Neural progenitor cell (in vitro differentiated cells): ENCODE measurements at regions not wholly inside any gene's neighbourhood (a gene's known extent, or its start where the extent isn't known, plus 50 kb on each side); places are given as distances from the start of the nearest gene placed in this dataset.
"Not testable (repeated sequence)": the region's sequence is repeated elsewhere in the genome, so short reads cannot be mapped to it uniquely, and the experiment has no call there.

Source experiments
- DNase-seq: peaks from one replicate; pipeline ENCODE4 v3.0.0-alpha.2; 2016; ENCODE audit warnings: low spot score
- H2AFZ ChIP-seq: fragments of 200-600 bp; sonication (generic); replicated peaks from 2 replicates; pipeline ENCODE4 v1.6.1; 2016; ENCODE audit warnings: antibody characterized with exemption
- H3F3A ChIP-seq: fragments of 200-600 bp; sonication (generic); 2 replicates; pipeline ENCODE4 v1.6.1; 2016; ENCODE audit warnings: antibody characterized with exemption, low read depth
- H3K27ac ChIP-seq: fragments of 200-600 bp; sonication (generic); 2 replicates; pipeline ENCODE4 v1.5.1; 2016; ENCODE audit warnings: mild to moderate bottlenecking
- H3K27me3 ChIP-seq: fragments of 200-600 bp; sonication (generic); 2 replicates; pipeline ENCODE4 v1.6.1; 2016; ENCODE audit warnings: mild to moderate bottlenecking, moderate library complexity
- H3K36me3 ChIP-seq: fragments of 200-600 bp; sonication (generic); 2 replicates; pipeline ENCODE4 v1.5.1; 2016
- H3K4me1 ChIP-seq: fragments of 200-600 bp; sonication (generic); 2 replicates; pipeline ENCODE4 v1.6.1; 2016; ENCODE audit warnings: mixed run types
- H3K4me2 ChIP-seq: fragments of 200-600 bp; sonication (generic); 2 replicates; pipeline ENCODE4 v1.6.1; 2016
- H3K4me3 ChIP-seq: fragments of 200-600 bp; sonication (generic); 2 replicates; pipeline ENCODE4 v1.5.1; 2016
- H3K79me2 ChIP-seq: fragments of 200-600 bp; sonication (generic); 2 replicates; pipeline ENCODE4 v1.6.1; 2016; ENCODE audit warnings: low read depth
- H3K9ac ChIP-seq: fragments of 200-600 bp; sonication (generic); 2 replicates; pipeline ENCODE4 v1.6.1; 2016
- H3K9me3 ChIP-seq: fragments of 200-600 bp; sonication (generic); 2 replicates; pipeline ENCODE4 v1.5.1; 2016; ENCODE audit warnings: low read depth
- H4K20me1 ChIP-seq: fragments of 200-600 bp; sonication (generic); 2 replicates; pipeline ENCODE4 v1.6.1; 2016; ENCODE audit warnings: low read depth
- H3K27ac Mint-ChIP-seq: 3 replicates; pipeline ENCODE4 v1.8.0; 2021; ENCODE audit warnings: mixed read lengths
- H3K27me3 Mint-ChIP-seq: 2 replicates; pipeline ENCODE4 v1.8.0; 2022; ENCODE audit warnings: low read depth, mild to moderate bottlenecking, inconsistent platforms, moderate library complexity, mixed read lengths; ENCODE audit not compliant: insufficient read depth
- H3K36me3 Mint-ChIP-seq: 3 replicates; pipeline ENCODE4 v1.8.0; 2021; ENCODE audit warnings: mixed read lengths
- H3K4me1 Mint-ChIP-seq: 3 replicates; pipeline ENCODE4 v1.8.0; 2021; ENCODE audit warnings: mixed read lengths
- H3K4me3 Mint-ChIP-seq: 3 replicates; pipeline ENCODE4 v1.8.0; 2021; ENCODE audit warnings: mild to moderate bottlenecking, moderate library complexity, mixed read lengths
- H3K9me3 Mint-ChIP-seq: 3 replicates; pipeline ENCODE4 v1.8.0; 2020; ENCODE audit warnings: mixed read lengths
- CTCF ChIP-seq: fragments of 200-600 bp; sonication (generic); IDR thresholded peaks from 2 replicates; pipeline ENCODE4 v1.5.1; 2017; ENCODE audit warnings: antibody characterized with exemption, mild to moderate bottlenecking
- EZH2 ChIP-seq: fragments of 200-600 bp; sonication (generic); IDR thresholded peaks from 2 replicates; pipeline ENCODE4 v1.6.1; 2017; ENCODE audit warnings: antibody characterized with exemption, mild to moderate bottlenecking, moderate library complexity
- EZH2phosphoT487 ChIP-seq: fragments of 200-600 bp; sonication (generic); IDR thresholded peaks from 2 replicates; pipeline ENCODE4 v1.6.1; 2017; ENCODE audit warnings: antibody characterized with exemption

- H3K9ac ChIP-seq, result no peak overlapping the region
- no peak overlapping the region for H3K4me3 ChIP-seq
- Mint-ChIP-seq H3K27me3 (peaks cover 2% of the 10 kb centered on the region), H3K36me3 (no peaks in the 10 kb centered on the region), H3K4me1 (peaks cover 29% of the 10 kb centered on the region), H3K4me3 (no peak overlapping the region), H3K9me3 (no peaks in the 10 kb centered on the region), H3K27ac (no peak overlapping the region)
- H3F3A ChIP-seq, result peaks cover 9% of the 10 kb centered on the region
- H4K20me1 ChIP-seq, result no peaks in the 10 kb centered on the region
- H3K27me3 ChIP-seq, result no peaks in the 10 kb centered on the region
- H3K36me3 ChIP-seq, result no peaks in the 10 kb centered on the region
- H3K4me2 ChIP-seq, result no peak overlapping the region
- DNase-seq, result no peak
- no peak for TF ChIP-seq EZH2
- no peak for TF ChIP-seq CTCF
- TF ChIP-seq EZH2phosphoT487, result no peak
- H2AFZ ChIP-seq, result no peak overlapping the region
- H3K27ac ChIP-seq, result no peak overlapping the region
- H3K9me3 ChIP-seq, result no peaks in the 10 kb centered on the region
- H3K79me2 ChIP-seq, result no peaks in the 10 kb centered on the region
- peaks cover 28% of the 10 kb centered on the region for H3K4me1 ChIP-seq
Observed at GRCh38 chr4:38534344-38535045, 129.5 kb upstream of the KLF3 start.

- DNase-seq, H3K27ac ChIP-seq, H3K36me3 ChIP-seq, H3K9me3 ChIP-seq, H3K36me3 Mint-ChIP-seq, H3K4me2 ChIP-seq, H3F3A ChIP-seq, H3K4me3 ChIP-seq, H3K27ac Mint-ChIP-seq, H3K4me3 Mint-ChIP-seq, H3K79me2 ChIP-seq, H3K9me3 Mint-ChIP-seq, H3K9ac ChIP-seq, H2AFZ ChIP-seq, H4K20me1 ChIP-seq, H3K27me3 Mint-ChIP-seq, H3K27me3 ChIP-seq: not testable (repeated sequence)
- H3K4me1 ChIP-seq, result peaks cover 28% of the 10 kb centered on the region
- peaks cover 25% of the 10 kb centered on the region for H3K4me1 Mint-ChIP-seq
Observed at GRCh38 chr4:38535071-38535470, 128.9 kb upstream of the KLF3 start.

- Histone ChIP-seq H3K36me3 (no peaks in the 10 kb centered on the region), H3K9me3 (no peaks in the 10 kb centered on the region), H2AFZ (no peak overlapping the region), H3K4me1 (peaks cover 28% of the 10 kb centered on the region), H3K27ac (no peak overlapping the region), H3F3A (peaks cover 9% of the 10 kb centered on the region), H3K4me3 (no peak overlapping the region), H3K9ac (no peak overlapping the region), H3K4me2 (no peak overlapping the region), H3K27me3 (no peaks in the 10 kb centered on the region), H3K79me2 (no peaks in the 10 kb centered on the region), H4K20me1 (no peaks in the 10 kb centered on the region)
- DNase-seq, result no peak
- Mint-ChIP-seq H3K27ac (no peak overlapping the region), H3K27me3 (peaks cover 2% of the 10 kb centered on the region), H3K36me3 (no peaks in the 10 kb centered on the region), H3K4me1 (peaks cover 26% of the 10 kb centered on the region), H3K4me3 (no peak overlapping the region), H3K9me3 (no peaks in the 10 kb centered on the region)
- TF ChIP-seq EZH2, result no peak
- no peak for TF ChIP-seq CTCF
- TF ChIP-seq EZH2phosphoT487, result no peak
Observed at GRCh38 chr4:38535717-38536116, 128.3 kb upstream of the KLF3 start.

GRCh38 chr4:38536716-38537115 is 127.3 kb upstream of the KLF3 start:
- no peak overlapping the region for H3K4me2 ChIP-seq
- H3K9me3 Mint-ChIP-seq, result no peaks in the 10 kb centered on the region
- TF ChIP-seq CTCF, result no peak
- TF ChIP-seq EZH2, result no peak
- no peak for TF ChIP-seq EZH2phosphoT487
- no peak for DNase-seq
- H3K36me3 Mint-ChIP-seq, result no peaks in the 10 kb centered on the region
- H3K27ac Mint-ChIP-seq, result peak overlapping the region; percentile 52
- H3K27ac ChIP-seq, result no peak overlapping the region
- no peaks in the 10 kb centered on the region for H4K20me1 ChIP-seq
- no peaks in the 10 kb centered on the region for H3K27me3 ChIP-seq
- no peak overlapping the region for H3K4me3 Mint-ChIP-seq
- no peaks in the 10 kb centered on the region for H3K9me3 ChIP-seq
- H3K4me1 ChIP-seq, result peaks cover 19% of the 10 kb centered on the region
- H3K9ac ChIP-seq, result no peak overlapping the region
- no peaks in the 10 kb centered on the region for H3K79me2 ChIP-seq
- H3K4me3 ChIP-seq, result no peak overlapping the region
- H3F3A ChIP-seq, result peaks cover 5% of the 10 kb centered on the region
- H3K27me3 Mint-ChIP-seq, result peaks cover 2% of the 10 kb centered on the region
- H3K36me3 ChIP-seq, result no peaks in the 10 kb centered on the region
- H2AFZ ChIP-seq, result no peak overlapping the region
- peaks cover 17% of the 10 kb centered on the region for H3K4me1 Mint-ChIP-seq
